Prostate gland (tissue), 2 donors: ENCODE measurements at regions not wholly inside any gene's neighbourhood (a gene's known extent, or its start where the extent isn't known, plus 50 kb on each side); places are given as distances from the start of the nearest gene placed in this dataset.

Source experiments
- DNase-seq: peaks from one replicate; pipeline ENCODE4 v3.0.0-alpha.2; 2019; ENCODE audit warnings: low spot score
- H3K27ac ChIP-seq, 2 donors: fragments of 200-600 bp; sonication (generic); 2 replicates each; pipeline ENCODE4 v1.5.1; 2017 to 2019
- H3K27me3 ChIP-seq: fragments of 200-600 bp; sonication (generic); replicated peaks from 2 replicates; pipeline ENCODE4 v1.5.1; 2019; ENCODE audit not compliant: insufficient read depth
- H3K36me3 ChIP-seq, 2 donors: fragments of 200-600 bp; sonication (generic); 1 replicate in 1 of 2; 2 replicates in 1 of 2; pipeline versions ENCODE4 v1.5.1 to v1.8.1; 2017 to 2019
- H3K4me1 ChIP-seq: fragments of 200-600 bp; sonication (generic); replicated peaks from 2 replicates; pipeline ENCODE4 v1.5.1; 2019
- H3K4me3 ChIP-seq, 2 donors: fragments of 200-600 bp; sonication (generic); 2 replicates each; pipeline ENCODE4 v1.5.1; 2017 to 2019
- H3K9me3 ChIP-seq: fragments of 200-600 bp; sonication (generic); 2 replicates; pipeline ENCODE4 v1.5.1; 2017
- POLR2A ChIP-seq: fragments of 450-650 bp; IDR thresholded peaks from one replicate; pipeline ENCODE4 v1.6.1; 2016; ENCODE audit warnings: antibody characterized with exemption, mild to moderate bottlenecking
- POLR2AphosphoS5 ChIP-seq: sonication (generic); formaldehyde crosslinking; IDR thresholded peaks from one replicate; pipeline ENCODE4 v1.6.1; 2017; ENCODE audit warnings: antibody characterized with exemption
- WGBS: methylation state at CpG from one replicate; pipeline ENCODE4 v1.1.5; 2018; 5-methylcytosine and 5-hydroxymethylcytosine counted together
- intact Hi-C: fragments of 100-400 bp; cut with DNase I; formaldehyde crosslinking; loops from one replicate; pipeline ENCODE4 v1.14.2; 2022
- TF ChIP-seq, protein P1 (sequence below), 4 experiments: fragments of 200-600 bp in 2 of 4; fragments of 450-650 bp in 2 of 4; sonication (generic) in 2 of 4; IDR thresholded peaks; 1 replicate in 3 of 4; 2 replicates in 1 of 4; pipeline ENCODE4 v1.5.1; 2016 to 2019; ENCODE audit warnings: antibody characterized with exemption in 4 of 4, mild to moderate bottlenecking in 2 of 4, moderate library complexity in 2 of 4

DNA sequence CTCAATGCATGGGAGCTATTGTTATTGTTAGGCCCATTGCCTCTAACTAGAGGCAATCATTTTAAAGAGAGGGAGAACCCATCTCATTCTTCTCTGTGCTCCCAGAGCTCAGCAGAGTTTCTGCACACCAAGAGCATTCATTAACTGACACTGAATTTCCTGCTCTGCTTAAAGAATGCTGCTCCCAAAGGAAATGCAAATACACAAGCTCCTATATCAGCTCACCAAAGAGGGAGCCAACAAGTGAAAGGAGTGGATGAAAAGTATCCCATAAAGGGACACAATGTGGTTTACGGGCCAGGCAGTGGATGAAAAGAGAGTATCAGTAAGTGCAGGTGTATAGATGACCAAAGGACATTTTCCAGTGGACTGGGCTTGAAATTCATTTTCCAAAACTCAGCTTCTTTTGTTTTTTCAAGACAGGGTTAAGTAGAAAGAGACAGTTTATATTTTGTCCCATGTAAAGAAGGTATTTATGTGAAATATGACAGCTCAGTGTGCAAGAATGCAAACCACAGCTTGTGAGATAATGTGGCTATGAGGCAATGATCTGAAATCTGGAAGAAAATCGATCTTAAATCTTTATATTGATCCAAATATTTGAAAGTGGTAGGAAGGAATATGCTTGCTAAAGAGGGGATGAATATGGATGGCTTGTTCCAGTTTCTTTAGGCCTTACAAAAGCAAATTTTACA is 207.7 kb upstream of the CAMK1G start:
- Histone ChIP-seq H3K4me1 (no peaks in the 10 kb centered on the region), H3K27me3 (no peaks in the 10 kb centered on the region), H3K36me3 (no peaks in the 10 kb centered on the region), H3K9me3 (no peaks in the 10 kb centered on the region), H3K4me3 (no peak overlapping the region), H3K27ac (no peak overlapping the region)
- no peak for DNase-seq
- 46% methylated on average over 2 of the region's 2 CpGs for WGBS
- TF ChIP-seq, protein P1, sequence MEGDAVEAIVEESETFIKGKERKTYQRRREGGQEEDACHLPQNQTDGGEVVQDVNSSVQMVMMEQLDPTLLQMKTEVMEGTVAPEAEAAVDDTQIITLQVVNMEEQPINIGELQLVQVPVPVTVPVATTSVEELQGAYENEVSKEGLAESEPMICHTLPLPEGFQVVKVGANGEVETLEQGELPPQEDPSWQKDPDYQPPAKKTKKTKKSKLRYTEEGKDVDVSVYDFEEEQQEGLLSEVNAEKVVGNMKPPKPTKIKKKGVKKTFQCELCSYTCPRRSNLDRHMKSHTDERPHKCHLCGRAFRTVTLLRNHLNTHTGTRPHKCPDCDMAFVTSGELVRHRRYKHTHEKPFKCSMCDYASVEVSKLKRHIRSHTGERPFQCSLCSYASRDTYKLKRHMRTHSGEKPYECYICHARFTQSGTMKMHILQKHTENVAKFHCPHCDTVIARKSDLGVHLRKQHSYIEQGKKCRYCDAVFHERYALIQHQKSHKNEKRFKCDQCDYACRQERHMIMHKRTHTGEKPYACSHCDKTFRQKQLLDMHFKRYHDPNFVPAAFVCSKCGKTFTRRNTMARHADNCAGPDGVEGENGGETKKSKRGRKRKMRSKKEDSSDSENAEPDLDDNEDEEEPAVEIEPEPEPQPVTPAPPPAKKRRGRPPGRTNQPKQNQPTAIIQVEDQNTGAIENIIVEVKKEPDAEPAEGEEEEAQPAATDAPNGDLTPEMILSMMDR (IDR thresholded peaks at IDR 0.05): no peak
- TF ChIP-seq POLR2A (no peak), POLR2AphosphoS5 (no peak)
- intact Hi-C loops: no loop called here

DNA sequence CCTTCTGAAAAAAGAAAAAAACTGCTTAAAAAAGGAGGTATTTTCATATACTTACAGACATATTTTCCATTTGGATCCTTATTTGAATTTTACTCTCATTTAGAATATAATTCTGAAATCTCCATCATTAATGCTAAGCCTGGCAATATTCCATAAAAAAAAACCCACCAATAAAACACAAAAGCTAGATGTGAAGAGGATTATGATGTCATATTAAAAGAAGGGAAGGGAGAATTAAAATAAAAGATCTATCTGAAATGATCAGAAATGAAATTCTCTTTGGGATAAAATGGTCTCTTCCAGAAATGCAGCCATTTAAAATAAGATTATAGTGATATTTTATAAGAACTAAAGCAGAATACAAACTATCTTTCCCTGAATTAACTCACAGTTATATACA is 206.7 kb upstream of the CAMK1G start:
- no peaks in the 10 kb centered on the region for H3K27me3 ChIP-seq
- H3K4me3 ChIP-seq: no peak overlapping the region
- no peaks in the 10 kb centered on the region for H3K36me3 ChIP-seq
- H3K4me1 ChIP-seq: no peaks in the 10 kb centered on the region
- intact Hi-C loops: no loop called here
- no peak for DNase-seq
- no peaks in the 10 kb centered on the region for H3K9me3 ChIP-seq
- no peak overlapping the region for H3K27ac ChIP-seq
- TF ChIP-seq POLR2A: no peak
- TF ChIP-seq, protein P1 (IDR thresholded peaks at IDR 0.05): no peak
- TF ChIP-seq POLR2AphosphoS5: no peak

DNA sequence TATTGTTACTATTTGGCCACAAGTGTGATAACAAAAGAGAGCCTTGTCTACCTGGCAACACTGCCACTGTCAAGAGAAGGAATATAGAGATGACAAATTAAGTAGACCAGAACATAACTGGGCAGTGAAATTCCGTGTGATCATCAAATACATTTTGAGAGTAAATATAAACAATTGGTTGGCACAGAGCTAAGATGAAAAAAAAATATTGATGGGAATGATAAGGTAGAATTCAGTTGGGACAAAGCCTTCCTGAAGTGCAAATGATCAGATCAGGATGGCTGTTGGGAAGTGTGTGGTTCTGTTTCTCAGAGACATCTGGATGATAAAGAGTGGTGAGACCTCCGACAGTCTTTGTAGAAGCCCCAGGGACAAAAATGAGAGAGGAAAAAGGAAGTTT is 205.5 kb upstream of the CAMK1G start:
- H3K9me3 ChIP-seq: no peaks in the 10 kb centered on the region
- H3K4me1 ChIP-seq: no peaks in the 10 kb centered on the region
- no peaks in the 10 kb centered on the region for H3K27me3 ChIP-seq
- intact Hi-C loops: no loop called here
- no peak overlapping the region for H3K4me3 ChIP-seq
- no peak for DNase-seq
- TF ChIP-seq POLR2AphosphoS5 (no peak), POLR2A (no peak)
- TF ChIP-seq, protein P1 (IDR thresholded peaks at IDR 0.05): no peak
- no peaks in the 10 kb centered on the region for H3K36me3 ChIP-seq
- no peak overlapping the region for H3K27ac ChIP-seq
- 35% methylated on average over 2 of the region's 2 CpGs for WGBS

DNA sequence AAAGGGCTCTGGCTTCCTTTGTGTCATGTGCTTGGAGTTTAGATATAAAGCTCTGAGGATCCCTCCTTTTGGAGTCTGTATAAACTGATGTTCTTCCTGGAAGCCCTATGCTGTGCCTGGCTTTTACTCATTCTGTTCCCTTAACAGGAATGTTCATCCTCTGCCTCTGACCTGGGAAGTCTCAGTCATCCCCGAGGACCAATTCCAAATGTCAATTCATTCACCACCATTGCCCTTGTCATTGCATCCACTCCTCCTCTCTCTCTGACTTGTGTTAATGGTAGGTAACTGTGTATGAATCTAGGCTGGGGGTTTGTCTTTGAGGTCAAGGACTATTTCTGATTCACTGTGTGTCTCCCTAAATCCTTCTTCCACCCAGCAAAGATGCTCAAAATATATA is 204.2 kb upstream of the CAMK1G start:
- TF ChIP-seq, protein P1 (IDR thresholded peaks at IDR 0.05): no peak
- no peak for TF ChIP-seq POLR2A
- no peak for TF ChIP-seq POLR2AphosphoS5
- Histone ChIP-seq H3K9me3 (no peaks in the 10 kb centered on the region), H3K4me1 (no peaks in the 10 kb centered on the region), H3K4me3 (no peak overlapping the region), H3K36me3 (no peaks in the 10 kb centered on the region), H3K27ac (no peak overlapping the region), H3K27me3 (no peaks in the 10 kb centered on the region)
- WGBS: 81% methylated on average over 1 of the region's 1 CpG
- intact Hi-C loops: no loop called here
- DNase-seq: no peak

DNA sequence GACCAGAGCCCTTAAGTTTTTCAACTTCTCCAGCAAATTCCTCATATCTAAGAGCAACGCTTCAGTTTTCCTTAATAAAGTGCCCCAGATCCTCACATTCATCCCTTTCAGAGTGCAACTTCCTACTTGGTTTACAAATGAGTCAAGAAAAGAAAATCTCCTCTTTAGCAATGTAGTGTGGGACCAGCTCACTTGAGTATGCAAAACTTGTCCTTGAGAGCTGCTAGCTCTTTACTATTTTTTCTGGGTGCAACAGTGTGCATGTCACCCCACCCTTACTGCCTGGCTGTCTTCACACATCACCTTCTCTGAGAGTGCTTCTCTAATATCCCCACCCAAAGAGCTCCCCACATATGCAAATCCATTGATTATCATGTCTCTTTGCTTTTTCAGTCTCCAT is 203.1 kb upstream of the CAMK1G start:
- H3K27me3 ChIP-seq: no peaks in the 10 kb centered on the region
- H3K27ac ChIP-seq: no peak overlapping the region
- H3K36me3 ChIP-seq: no peaks in the 10 kb centered on the region
- no peak overlapping the region for H3K4me3 ChIP-seq
- intact Hi-C loops: no loop called here
- TF ChIP-seq POLR2A: no peak
- no peak for TF ChIP-seq POLR2AphosphoS5
- TF ChIP-seq, protein P1 (IDR thresholded peaks at IDR 0.05): no peak
- no peaks in the 10 kb centered on the region for H3K4me1 ChIP-seq
- no peaks in the 10 kb centered on the region for H3K9me3 ChIP-seq
- no peak for DNase-seq
- 100% methylated on average over 1 of the region's 1 CpG for WGBS
